ENCODE measurements at regions not wholly inside any gene's neighbourhood (a gene's known extent, or its start where the extent isn't known, plus 50 kb on each side); places are given as distances from the start of the nearest gene placed in this dataset.

DNA sequence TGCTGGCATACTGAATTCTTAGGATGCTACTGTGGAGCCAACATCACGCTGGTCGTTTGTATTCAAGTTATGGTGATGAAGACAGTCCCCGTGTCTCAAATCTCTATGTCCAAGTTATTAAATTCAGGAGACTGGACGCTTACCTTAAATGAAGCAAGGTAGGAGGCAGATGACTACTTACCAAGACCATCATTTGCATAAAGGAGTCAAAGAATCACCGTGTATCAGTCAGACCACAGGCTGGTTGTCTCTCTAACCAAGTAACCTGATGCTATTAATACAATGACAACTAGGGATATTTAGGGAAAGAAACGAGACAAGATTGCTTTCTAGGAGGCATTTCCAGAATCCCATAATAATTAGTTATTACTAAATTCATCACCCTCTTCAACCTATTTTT is 78.1 kb upstream of the FRMD6 start:
- TF ChIP-seq TARDBP (IDR thresholded peaks at IDR 0.05) (no peak), ELF4 (IDR thresholded peaks at IDR 0.05) (no peak), FOXM1 (IDR thresholded peaks at IDR 0.05; ENCODE audit: borderline replicate concordance) (no peak), SP1 (IDR thresholded peaks at IDR 0.05) (no peak)

All from HEK293T (cell line).